Lower leg skin (tissue), 4 donors: ENCODE measurements at regions not wholly inside any gene's neighbourhood (a gene's known extent, or its start where the extent isn't known, plus 50 kb on each side); places are given as distances from the start of the nearest gene placed in this dataset.

ENCODE experiments used
- DNase-seq, 2 donors: peaks; one replicate each; pipeline ENCODE4 v3.0.0-alpha.2; 2019; ENCODE audit warnings: low spot score in 2 of 2
- H3K4me3 ChIP-seq: fragments of 200-600 bp; sonication (generic); 2 replicates; pipeline ENCODE4 v1.5.1; 2017; ENCODE audit warnings: mild to moderate bottlenecking, low read depth; ENCODE audit not compliant: poor library complexity, severe bottlenecking
- CTCF ChIP-seq, 3 donors: fragments of 450-650 bp; IDR thresholded peaks; one replicate each; pipeline ENCODE4 v1.5.1; 2016; ENCODE audit warnings: antibody characterized with exemption in 3 of 3, mild to moderate bottlenecking in 3 of 3, moderate library complexity in 2 of 3
- POLR2A ChIP-seq, 2 donors: fragments of 450-650 bp; IDR thresholded peaks; one replicate each; pipeline ENCODE4 v1.6.1; 2016 to 2017; ENCODE audit warnings: antibody characterized with exemption in 2 of 2, mild to moderate bottlenecking in 1 of 2, moderate library complexity in 1 of 2
- WGBS, 2 donors: methylation state at CpG; one replicate each; pipeline ENCODE4 v1.1.5; 2018; 5-methylcytosine and 5-hydroxymethylcytosine counted together
- intact Hi-C: fragments of 100-400 bp; cut with DNase I; formaldehyde crosslinking; loops from one replicate; pipeline ENCODE4 v1.15.0; 2023; ENCODE audit warnings: low total_unique reads

GRCh38 chr1:199096591-199096990 lies 457.8 kb downstream of the PTPRC start:
- WGBS, 2 donors, result 83 to 84% methylated on average over 6 of the region's 6 CpGs
- TF ChIP-seq POLR2A (IDR thresholded peaks at IDR 0.05), result no peak
- no peak for TF ChIP-seq CTCF (IDR thresholded peaks at IDR 0.05)

GRCh38 chr1:199098468-199098867 lies 459.6 kb downstream of the PTPRC start:
- TF ChIP-seq POLR2A (IDR thresholded peaks at IDR 0.05) (no peak), CTCF (IDR thresholded peaks at IDR 0.05) (no peak)
- 89 to 90% methylated on average over 5 of the region's 5 CpGs for WGBS, 2 donors
- intact Hi-C loops, result no loop called here
- no peak for DNase-seq
- no peak overlapping the region for H3K4me3 ChIP-seq

More at GRCh38 chr1:199096591-199096990, 457.8 kb downstream of the PTPRC start:
- no peak overlapping the region for H3K4me3 ChIP-seq
- intact Hi-C loops, result no loop called here
- no peak for DNase-seq

GRCh38 chr1:199101139-199101538 lies 462.3 kb downstream of the PTPRC start:
- intact Hi-C loops, result no loop called here
- DNase-seq, result no peak
- 86 to 93% methylated on average over 5 of the region's 5 CpGs for WGBS, 2 donors
- TF ChIP-seq CTCF (IDR thresholded peaks at IDR 0.05), result no peak
- no peak for TF ChIP-seq POLR2A (IDR thresholded peaks at IDR 0.05)
- no peak overlapping the region for H3K4me3 ChIP-seq

GRCh38 chr1:199101635-199102034 lies 462.8 kb downstream of the PTPRC start:
- WGBS, 2 donors, result 75 to 81% methylated on average over 3 of the region's 3 CpGs
- H3K4me3 ChIP-seq, result no peak overlapping the region
- DNase-seq, result no peak
- intact Hi-C loops, result no loop called here
- TF ChIP-seq CTCF (IDR thresholded peaks at IDR 0.05), result no peak
- TF ChIP-seq POLR2A (IDR thresholded peaks at IDR 0.05), result no peak

- intact Hi-C loops, result no loop called here
Measured at GRCh38 chr1:199102239-199102638, 463.4 kb downstream of the PTPRC start.

More at GRCh38 chr1:199102239-199102638, 463.4 kb downstream of the PTPRC start:
- TF ChIP-seq POLR2A (IDR thresholded peaks at IDR 0.05) (no peak), CTCF (IDR thresholded peaks at IDR 0.05) (no peak)
- WGBS, 2 donors, result 85 to 93% methylated on average over 3 of the region's 3 CpGs
- no peak for DNase-seq
- no peak overlapping the region for H3K4me3 ChIP-seq
